ENCODE measurements at regions not wholly inside any gene's neighbourhood (a gene's known extent, or its start where the extent isn't known, plus 50 kb on each side); places are given as distances from the start of the nearest gene placed in this dataset.

DNA sequence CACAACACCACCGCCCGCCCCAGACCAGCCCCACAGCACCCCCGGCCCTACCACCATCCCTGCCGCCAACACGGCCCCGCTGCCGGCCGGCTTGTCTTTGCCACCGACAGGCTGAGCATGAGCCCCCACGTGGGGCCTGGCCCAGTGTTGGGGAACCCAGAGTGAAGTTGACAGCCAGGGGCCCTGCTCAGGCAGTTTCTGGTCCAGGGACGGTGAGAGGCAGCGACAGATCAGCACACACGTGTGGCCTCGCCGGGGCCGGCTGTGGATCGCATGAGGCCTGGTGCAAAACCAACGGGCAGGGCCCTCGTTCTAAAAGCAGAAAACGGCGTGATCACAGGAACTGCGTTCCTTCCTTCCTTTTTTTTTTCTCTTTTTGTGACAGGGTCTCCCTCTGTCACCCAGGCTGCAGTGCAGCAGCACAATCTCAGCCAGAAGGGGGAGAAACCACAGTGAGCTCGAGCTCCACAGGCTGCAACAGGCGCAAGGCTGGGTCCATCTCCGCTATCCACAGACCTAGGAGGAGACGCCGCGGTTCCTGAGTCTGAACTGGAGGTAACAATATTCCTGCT is 50.5 kb upstream of the FBRSL1 start:
- DNase-seq, result peak; percentile 75

DNA sequence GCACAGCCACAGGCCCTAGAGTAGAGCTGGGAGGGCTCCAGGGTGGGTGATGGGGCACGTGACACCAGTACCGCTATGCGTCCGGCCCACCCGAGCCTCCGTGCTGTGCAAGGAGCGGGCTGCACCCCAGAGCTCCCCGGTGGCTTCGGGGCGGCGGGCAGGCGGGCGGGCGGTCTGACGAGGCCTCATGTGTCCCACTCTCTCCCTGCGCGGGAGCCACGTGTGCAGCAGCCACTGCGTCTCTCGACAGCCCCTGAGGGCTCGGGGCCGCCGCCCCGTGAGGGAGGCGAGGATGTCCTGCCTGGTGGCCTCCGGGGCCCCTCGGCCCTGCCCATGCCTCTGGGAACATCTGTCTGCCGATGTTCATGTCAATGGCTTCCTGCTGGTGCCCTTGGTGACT is 51.2 kb upstream of the FBRSL1 start:
- no peak for DNase-seq

DNA sequence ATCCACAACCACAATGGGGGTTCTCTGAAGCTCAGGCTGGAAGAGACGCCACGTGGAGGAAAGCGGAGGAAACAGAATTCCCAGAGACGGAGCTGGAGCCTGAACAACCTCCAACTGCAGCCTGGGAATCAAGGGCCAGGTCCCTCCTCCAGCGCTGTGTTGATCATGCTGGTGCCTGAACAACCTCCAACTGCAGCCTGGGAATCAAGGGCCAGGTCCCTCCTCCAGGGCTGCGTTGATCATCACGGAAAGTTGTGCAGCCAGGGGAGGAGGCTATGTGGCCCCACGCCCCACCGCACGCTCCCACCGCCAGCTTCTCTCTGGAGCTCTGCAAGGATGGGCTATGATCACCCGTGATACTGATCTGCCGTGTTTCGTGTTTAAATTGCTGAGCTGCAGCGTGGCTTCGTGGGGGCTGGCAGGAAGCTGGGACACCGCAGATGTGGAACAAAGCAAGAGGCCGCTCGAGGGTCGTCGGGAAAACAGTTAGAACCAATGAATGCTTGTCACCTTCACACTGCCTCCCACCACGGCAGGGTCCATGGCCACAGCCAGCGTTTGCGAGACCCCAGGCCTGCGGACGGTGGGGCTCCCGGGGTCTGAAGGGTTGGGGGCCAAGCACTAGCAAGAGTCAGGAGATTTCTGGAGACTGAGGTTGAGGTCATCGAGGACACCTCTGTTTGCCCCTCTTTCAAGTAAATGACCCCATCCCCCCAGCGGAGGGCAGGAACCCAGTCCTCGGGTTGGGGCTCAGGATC is 51.8 kb upstream of the FBRSL1 start:
- DNase-seq, result no peak

DNA sequence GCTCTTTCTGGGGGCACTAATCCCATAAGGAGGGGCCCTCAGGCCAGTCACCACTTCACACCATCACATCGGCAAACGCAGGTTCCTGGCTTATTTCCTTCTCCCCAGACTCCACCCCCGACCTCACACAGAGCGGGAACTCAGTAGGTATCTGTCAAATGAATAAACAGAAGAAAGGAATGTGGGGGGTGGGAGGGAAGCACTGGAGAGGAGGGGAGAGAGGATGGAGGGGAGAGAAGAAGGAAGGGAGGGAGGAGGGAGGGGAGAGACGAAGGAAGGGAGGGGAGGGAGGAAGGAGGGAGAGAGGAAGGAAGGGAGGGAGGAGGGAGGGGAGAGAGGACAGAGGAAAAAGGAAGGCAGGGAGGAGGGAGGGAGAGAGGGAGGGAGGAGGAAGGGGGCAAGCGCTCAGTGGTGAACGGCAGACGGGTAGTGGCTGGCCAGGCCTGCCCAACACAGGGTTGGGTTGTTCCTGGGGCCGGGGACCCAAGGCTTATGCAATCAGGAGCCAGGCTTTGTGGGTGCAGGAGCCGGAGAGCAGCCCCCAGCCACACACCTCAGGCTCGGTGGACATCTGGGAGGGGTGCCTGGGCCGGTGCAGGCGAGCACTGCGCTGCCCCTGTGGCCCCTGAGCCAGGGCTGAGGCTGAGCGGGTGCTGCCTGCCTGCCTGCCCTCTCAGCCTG is 52.6 kb upstream of the FBRSL1 start:
- no peak for DNase-seq

DNA sequence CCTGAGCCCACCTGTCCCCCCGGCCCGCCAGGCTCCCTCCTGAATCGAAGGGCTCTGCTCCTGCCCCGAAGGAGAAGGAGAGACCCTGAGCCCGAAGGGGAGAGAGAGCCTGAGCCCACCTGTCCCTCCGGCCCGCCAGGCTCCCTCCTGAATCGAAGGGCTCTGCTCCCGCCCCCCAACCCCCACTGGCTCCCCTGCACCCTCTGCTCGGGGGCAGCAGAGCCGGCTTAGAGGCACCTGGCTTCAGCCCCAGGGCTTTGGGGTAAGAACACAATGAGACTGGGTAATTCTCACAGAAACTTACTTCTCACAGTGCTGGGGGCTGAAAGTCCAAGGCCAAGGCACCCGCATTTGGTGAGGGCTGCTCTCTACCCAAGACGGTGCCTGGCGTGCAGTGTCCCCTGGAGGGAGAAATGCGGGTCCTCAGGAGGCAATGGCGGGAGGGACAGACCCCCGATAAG is 53.1 kb upstream of the FBRSL1 start:
- no peak for DNase-seq

DNA sequence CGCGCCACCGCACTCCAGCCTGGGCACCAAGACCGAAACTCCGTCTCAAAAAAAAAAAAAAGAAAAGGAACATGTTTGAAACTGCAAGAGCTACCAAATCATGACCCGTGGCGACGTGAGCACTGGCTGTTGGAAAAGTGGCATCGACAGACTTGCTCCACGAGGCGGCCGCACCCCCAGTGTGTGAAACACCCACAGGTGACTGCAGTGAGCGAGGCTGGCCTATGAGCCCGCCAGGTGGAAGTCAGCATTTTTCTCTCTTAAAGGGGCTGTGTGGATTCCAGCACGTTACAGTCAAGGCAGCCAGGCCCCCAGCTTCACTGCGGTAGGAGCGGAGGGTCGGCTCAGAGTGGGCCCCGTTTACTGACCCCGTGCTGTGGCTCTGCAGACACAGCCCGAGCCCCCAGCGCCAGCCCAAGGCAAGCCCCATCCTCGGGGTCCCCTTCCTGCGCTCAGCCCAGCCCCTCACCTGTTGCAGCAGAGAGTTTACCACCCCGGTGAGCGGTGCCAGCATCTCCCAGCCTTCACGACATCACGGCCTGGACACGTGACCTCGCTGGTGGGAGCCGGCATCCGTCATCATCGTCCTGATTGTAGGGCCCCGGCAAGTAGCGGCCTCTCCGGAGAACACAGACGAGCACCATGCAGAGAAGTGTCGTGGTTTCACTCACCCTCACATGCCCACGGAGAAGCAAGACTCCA is 54.3 kb upstream of the FBRSL1 start:
- DNase-seq, result no peak

DNA sequence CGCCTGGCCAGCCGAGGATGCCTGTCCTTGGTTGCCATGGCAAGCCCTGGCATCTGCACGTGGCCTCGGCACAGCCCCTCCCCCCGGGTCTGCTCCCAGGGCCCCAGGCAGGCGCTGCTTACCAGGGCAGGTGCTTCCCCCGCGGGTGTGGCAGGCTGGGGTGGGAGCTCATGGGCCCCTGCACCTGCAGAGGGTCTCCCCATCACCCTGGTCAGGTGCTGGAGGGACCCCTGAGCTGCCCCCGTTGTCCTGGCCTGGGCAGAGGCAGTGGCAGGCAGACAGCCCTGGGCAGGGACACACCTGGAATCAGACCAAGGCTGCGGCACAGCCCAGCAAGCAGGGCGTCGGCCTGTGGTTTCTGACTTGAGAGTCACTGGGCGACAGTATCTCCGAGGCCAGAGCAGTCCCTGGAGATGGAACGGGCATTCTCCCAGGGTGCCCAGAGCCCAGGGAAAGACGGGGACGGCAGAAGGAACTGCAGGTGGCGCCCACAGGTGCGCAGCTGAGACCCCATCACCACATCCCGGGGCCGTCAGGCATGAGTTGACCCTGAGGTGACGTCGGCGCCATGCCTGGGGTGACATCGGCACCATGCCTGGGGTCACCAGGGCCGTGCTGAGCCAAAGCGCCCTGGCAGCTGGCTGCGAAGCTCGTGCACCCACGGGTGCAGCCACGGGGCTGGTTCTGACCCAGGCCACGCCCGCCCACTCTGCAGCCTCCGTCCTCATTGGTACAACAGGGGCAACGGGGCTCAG is 56.1 kb upstream of the FBRSL1 start:
- DNase-seq, result no peak

DNA sequence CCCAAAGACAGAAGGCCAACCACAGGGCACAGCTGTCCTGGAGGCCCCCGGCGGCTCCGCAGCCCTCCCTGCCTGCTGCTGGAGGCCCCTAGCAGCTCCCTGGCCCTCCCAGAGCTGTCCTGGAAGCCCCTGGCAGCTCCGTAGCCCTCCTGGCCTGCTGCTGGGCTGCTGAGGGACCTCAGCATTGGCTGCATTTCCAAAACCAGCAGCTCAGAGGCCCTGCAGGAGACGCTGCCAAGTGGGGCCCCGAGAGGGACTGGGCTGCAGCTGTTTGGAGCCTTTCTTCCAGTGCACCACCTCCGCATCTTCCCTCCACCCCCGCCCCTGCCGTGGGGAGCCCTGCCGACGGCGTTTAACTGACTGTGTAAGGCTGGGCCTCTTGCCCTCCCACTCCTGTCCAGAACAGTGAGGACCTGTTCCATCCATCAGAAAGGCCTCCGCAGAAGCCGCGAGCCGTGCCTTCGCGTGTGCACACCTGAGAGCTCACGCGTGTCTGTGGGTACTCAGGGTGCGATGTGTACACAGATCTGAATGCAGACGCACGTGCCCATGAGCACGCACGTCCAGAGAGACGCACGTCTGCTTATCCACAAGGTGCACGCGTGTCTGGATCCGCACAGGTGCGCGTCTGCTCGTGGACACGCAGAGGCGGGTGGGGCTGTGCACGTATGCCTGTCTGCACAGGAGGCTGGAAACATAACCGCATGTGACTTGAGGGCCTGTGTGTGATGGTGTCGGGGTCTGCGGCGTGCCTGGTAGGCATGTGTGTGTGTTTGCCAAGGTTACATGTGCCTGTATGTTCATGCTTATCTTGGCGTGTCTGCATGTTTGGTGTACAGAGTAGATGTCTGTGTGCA is 57.0 kb upstream of the FBRSL1 start:
- DNase-seq, result no peak

DNA sequence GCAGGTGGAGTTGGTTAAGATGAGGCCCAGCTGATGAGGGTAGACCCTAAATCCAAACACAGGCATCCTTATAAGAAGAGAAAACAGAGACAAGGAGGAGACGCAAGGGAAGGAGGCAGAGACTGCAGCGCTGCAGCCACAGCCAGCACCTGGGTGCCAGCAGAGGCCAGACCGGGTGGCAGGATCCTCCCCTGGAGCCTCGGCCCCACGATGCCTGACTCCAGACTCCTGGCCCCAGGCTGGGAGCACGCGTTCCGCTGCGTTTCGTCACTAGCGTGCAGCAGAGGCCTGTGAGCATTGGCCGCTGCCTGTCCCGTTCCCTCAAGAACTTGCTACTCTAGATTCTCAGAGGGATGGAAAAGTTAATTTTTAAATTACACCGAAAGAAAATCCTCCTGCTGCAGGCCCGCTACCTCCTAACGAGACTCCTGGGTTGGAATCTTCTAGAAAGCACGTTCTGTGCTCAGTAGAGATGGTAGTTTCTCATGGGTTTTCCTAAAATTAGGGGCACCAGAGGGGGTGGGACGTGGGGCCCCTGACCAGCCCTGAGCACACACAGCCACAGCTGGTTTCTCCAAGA is 57.7 kb upstream of the FBRSL1 start:
- no peak for DNase-seq

DNA sequence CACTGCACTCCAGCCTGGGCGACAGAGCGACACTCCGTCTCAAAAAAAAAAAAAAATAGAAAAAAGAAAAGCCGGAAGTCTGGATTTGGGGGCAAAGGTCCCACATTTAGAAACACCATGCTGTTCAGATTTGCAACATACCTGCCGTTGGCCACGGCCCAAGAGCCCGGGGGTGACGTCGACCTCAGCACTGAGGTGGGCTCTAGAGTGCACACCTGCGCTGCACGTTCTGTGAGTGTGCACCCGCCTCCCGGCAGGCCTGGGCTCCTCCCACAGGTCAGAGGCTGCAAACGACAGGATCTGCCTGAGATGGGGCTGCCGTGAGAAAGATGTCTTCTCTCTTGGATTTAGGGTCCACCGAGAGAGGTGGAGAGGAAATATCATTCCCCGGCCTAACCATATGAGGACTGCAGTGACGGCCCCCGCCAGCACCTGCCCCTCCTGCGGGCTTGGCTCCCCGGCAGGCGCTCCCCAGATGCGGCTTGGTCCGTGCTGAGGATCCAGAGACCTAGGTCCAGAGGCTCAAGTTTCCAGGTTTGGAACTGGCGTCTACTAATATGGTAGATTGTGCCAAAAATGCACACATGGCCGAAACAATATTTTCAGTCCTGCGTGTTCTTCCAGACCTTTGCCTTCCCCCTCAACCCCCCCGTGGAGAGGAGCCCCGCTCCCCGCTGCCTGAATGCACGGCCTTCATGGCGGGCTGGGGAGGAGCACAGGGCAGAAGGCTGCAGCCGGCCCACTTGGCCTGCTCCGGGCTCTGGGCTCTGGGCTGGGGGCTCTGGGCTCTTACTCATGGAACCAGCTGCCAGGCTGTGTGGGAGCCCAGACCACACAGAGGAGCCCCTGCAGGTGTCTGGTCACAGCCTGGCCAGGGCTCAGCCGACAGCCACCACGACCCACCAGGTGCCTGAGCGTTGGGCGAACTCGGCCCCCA is 58.8 kb upstream of the FBRSL1 start:
- DNase-seq, result no peak

DNA sequence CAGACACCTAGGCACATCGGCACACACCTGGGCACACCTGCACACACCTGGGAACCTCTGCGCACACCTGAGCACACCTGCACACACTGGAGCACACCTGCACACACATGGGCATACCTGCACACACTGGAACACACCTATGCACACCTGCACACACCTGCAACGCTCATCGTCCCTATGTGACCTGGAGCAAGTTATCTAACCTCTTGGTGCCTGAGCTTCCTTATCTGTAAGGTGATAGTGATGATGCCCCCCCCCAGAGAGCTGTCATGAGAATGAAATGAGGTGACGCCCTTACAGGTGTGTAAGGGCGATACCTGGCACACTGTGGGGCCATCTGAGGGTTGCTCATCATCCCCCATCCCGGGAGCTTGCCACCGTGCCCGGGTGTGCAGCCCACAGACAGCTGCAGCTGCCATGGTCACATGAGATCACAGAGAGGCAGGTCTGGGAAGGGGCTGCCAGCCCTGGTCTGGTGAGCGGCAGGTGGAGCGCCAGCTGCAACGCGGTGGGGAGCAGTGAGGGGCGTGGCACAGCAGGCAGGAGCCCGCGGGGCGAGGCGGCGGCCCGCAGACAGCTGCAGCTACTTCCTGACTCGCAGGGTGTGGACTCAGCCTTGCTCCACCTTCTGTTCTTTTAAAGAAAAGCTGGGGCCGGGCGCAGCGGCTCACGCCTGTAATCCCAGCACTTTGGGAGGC is 59.9 kb upstream of the FBRSL1 start:
- DNase-seq, result peak; percentile 58

DNA sequence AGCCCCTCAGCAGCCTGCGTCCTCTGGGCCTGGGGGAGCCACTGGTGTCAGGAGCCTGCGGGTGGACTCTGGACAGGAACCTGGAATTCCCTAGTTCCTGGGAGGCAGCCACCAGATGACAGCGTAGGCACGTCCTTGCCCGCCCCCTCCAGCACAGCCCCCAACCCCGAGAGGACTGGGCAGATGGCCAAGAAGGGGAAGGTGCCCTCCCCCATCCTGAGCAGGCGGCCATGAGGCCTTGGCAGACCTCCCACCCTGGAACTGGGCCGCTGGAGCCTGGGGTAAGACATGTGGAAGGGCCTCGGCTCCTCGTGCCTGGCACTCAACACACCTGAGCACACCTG is 60.4 kb upstream of the FBRSL1 start:
- DNase-seq, result peak; percentile 69

DNA sequence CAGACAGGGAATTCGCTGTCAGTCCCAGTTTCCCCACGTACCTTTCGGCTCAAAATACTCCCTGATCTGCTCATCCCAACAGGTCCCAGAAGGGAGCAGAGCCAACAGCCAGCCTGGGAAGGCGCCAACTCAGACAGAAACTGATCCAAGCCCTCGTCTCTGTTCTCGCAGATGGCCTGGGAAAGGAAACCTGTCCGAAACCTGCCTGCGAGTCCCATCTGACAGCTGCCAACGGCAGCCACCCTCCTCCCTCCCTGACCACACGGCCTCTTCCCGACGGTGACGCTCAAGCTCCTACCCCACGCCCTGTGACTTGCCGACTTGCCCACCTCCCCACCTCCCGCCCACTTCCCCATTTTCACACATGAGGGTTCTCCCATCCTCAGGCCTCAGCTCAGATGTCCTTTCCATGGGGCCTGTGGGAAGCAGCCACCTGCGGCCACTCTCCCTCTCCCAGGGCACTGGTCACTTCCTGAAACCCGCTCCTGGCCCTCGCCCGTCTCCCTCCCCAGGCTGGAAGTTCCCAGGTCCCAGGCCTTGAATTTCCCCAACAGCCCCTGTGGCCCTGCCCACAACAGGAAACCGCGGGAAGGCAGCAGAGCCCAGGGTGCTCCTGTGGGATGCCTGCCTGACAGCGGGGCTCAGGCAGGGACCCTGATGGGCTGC is 60.9 kb upstream of the FBRSL1 start:
- peak; percentile 90 for DNase-seq

DNA sequence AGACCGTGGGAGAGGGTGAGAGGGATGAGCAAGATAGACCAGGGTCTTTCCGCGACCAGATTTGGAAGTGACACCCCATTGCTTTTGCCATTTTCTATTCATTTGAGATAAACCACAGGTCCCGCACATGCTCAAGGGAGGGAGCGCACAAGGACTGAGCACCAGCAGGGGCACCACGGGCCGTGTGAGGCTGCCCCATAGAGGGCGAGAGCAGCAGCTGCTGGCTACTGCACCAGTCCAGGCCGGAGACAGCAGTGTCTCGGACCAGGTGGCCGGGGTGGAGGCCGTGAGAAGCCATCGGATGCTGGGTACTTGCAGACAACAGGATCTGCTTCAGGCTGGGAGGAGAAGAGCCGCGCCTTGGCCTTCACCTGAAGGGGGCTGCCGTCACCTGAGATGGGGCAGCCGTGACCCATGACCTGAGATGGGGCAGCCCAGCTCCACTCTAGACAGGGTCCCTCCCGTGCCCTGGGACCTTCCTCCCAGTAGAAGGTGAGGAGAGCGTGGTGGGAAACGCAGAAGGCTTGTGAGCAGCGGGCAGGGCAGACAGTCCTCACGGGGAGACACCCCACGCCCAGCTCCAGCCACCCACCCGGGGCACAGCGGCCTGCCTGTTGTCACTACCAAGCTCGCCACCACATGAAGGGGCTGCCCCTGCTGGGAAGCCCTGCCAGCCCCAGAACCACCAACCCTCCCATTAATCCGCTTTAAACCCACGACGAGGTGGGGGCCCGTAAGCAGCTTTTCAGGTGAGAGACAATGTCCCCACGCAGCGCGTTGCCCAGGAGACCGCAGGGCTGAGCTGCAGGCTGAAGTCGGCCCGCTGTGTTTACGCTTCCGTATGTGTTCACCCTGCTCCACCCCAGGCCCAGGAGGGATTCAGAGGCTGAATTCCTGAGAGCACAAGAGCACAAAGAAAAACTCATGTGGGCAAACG is 61.7 kb upstream of the FBRSL1 start:
- DNase-seq, result no peak

DNA sequence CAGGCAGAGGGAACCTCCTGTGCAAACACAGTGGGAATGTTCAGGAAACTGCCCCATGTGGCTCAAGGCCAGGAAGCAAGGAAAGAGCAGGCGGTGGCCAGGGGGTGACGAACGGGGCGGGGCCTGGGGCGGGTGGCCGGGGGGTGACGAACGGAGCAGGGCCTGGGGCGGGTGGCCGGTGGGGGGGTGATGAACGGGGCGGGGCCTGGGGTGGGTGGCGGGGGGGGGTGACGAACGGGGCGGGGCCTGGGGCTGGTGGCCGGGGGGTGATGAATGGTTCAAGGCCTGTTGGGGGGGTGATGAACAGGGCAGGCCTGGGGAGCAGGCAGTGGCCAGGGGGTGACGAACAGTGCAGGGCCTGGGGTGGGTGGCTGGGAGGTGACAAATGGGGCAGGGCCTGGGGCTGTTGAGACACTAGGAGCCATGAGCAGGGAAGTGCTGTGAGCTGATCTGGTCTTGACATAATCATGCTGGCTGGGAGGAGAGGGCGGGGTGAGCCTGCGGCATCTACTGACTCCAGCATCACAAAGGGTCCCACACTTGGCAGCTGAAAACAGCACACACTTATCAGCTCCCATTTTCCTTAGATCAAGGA is 62.7 kb upstream of the FBRSL1 start:
- no peak for DNase-seq

DNA sequence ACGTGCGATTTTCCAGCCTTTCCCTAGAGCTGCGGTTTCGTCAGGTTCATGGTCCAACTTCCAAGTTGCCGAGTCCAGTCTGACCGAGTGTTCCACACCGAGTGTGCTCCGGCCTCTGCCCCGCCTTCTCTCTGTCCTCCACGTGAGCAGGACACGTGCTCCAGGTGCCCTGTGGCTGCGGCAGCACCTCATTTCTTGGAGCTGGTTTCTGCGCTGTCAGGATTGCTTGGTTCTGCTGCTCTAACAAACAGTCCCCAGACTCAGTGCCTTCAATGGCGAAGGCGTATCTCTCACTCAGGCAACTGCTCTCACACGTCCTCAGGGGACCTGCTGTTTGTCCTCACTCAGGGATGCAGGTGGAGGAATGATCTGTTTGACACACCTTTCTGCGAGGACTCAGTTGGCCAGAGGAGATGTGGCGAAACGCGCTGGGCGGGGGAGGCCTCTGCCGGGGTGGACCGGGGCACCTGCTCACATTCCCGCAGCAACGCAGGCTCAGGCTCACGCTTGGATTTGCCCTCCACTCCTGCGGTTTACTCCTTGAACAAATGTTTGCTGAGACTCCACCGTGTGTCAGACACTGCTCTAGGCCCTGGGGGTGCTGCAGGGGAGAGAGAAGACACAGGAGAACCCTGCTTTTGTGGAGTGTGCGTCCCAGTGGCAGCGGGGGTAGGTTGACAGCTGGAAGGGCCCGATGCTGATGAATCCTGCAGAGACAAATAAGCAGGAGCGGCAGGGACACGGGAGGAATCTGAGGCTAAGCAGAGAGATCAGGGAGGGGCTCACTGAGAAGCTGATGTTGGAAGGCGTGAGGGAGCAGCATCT is 63.4 kb upstream of the FBRSL1 start:
- DNase-seq, result no peak

DNA sequence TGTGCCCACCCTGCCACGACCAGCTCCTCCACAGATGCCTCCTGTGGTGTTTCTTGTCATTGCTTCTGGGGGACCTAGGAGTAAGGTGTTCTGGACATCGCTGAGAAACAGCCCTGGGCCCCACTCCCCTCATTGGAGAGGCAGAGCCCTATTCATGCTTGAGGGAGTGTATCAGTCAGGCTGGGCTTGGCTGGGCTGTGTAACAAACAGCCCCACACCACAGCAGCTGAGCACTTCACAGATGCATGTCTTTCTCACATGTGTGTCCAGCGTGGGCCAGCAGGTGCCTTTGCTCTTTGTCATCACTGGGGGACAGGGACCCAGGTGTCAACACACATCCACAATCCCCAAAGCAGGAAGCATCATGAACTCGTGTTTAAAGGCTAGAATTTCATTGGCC is 65.1 kb upstream of the FBRSL1 start:
- no peak for DNase-seq
